Esophagus muscularis mucosa (tissue), 4 donors: ENCODE measurements at regions not wholly inside any gene's neighbourhood (a gene's known extent, or its start where the extent isn't known, plus 50 kb on each side); places are given as distances from the start of the nearest gene placed in this dataset.
"Not testable (repeated sequence)": the region's sequence is repeated elsewhere in the genome, so short reads cannot be mapped to it uniquely, and the experiment has no call there.

ENCODE experiments used
- DNase-seq: peaks from one replicate; pipeline ENCODE4 v3.0.0-alpha.2; 2017; ENCODE audit errors: extremely low spot score
- H3K27ac ChIP-seq, 4 donors: fragments of 200-600 bp; sonication (generic); replicated peaks in 1 of 4; 1 replicate in 3 of 4; 2 replicates in 1 of 4; pipeline ENCODE4 v1.5.1; 2016 to 2019; ENCODE audit warnings: mild to moderate bottlenecking in 1 of 4
- H3K27me3 ChIP-seq, 4 donors: fragments of 200-600 bp; sonication (generic); one replicate each; pipeline versions ENCODE4 v1.5.1 to v1.6.0; 2016 to 2019
- H3K36me3 ChIP-seq, 4 donors: fragments of 200-600 bp; sonication (generic); one replicate each; pipeline ENCODE4 v1.5.1; 2016 to 2019
- H3K4me1 ChIP-seq, 4 donors: fragments of 200-600 bp; sonication (generic); one replicate each; pipeline ENCODE4 v1.5.1; 2016 to 2019
- H3K4me3 ChIP-seq, 4 donors: fragments of 200-600 bp; sonication (generic); 1 replicate in 2 of 4; 2 replicates in 2 of 4; pipeline ENCODE4 v1.5.1; 2016 to 2019; ENCODE audit warnings: mild to moderate bottlenecking in 4 of 4, moderate library complexity in 1 of 4
- H3K9me3 ChIP-seq, 4 donors: fragments of 200-600 bp; sonication (generic); 1 replicate in 3 of 4; 2 replicates in 1 of 4; pipeline ENCODE4 v1.5.1; 2016 to 2019
- CTCF ChIP-seq, 3 experiments: fragments of 200-600 bp in 2 of 3; fragments of 450-650 bp in 1 of 3; sonication (generic) in 2 of 3; IDR thresholded peaks; one replicate each; pipeline ENCODE4 v1.5.1; 2017 to 2019; ENCODE audit warnings: antibody characterized with exemption in 3 of 3, mild to moderate bottlenecking in 2 of 3, moderate library complexity in 1 of 3
- EP300 ChIP-seq: sonication (generic); formaldehyde crosslinking; IDR thresholded peaks from one replicate; pipeline ENCODE4 v1.6.1; 2017; ENCODE audit warnings: antibody characterized with exemption
- POLR2A ChIP-seq: fragments of 450-650 bp; IDR thresholded peaks from one replicate; pipeline ENCODE4 v1.6.1; 2017; ENCODE audit warnings: antibody characterized with exemption, moderate library complexity, mild to moderate bottlenecking, low read depth
- POLR2AphosphoS5 ChIP-seq, 2 donors: sonication (generic); formaldehyde crosslinking; IDR thresholded peaks; one replicate each; pipeline ENCODE4 v1.6.1; 2017; ENCODE audit warnings: antibody characterized with exemption in 2 of 2
- whole genome bisulfite sequencing: methylation state at CpG from one replicate; pipeline ENCODE4 v1.1.5; 2018; 5-methylcytosine and 5-hydroxymethylcytosine counted together
- intact Hi-C: fragments of 100-400 bp; cut with DNase I; formaldehyde crosslinking; loops from one replicate; pipeline ENCODE4 v1.15.1; 2023

GRCh38 chr5:17054911-17055310 lies 118.8 kb upstream of the MYO10 start:
- Histone ChIP-seq H3K27ac (no peak overlapping the region), H3K4me1 (peaks cover 0 to 7% (median 3%) of the 10 kb centered on the region in 4 donors), H3K4me3 (no peak overlapping the region), H3K9me3 (no peaks in the 10 kb centered on the region), H3K36me3 (no peaks in the 10 kb centered on the region), H3K27me3 (no peaks in the 10 kb centered on the region)
- WGBS = 75% methylated on average over 8 of the region's 8 CpGs
- TF ChIP-seq POLR2A (no peak), EP300 (no peak), CTCF (IDR thresholded peaks at IDR 0.05) (no peak), POLR2AphosphoS5 (IDR thresholded peaks at IDR 0.05) (no peak)
- no peak for DNase-seq
- intact Hi-C loops = no loop called here

DNA sequence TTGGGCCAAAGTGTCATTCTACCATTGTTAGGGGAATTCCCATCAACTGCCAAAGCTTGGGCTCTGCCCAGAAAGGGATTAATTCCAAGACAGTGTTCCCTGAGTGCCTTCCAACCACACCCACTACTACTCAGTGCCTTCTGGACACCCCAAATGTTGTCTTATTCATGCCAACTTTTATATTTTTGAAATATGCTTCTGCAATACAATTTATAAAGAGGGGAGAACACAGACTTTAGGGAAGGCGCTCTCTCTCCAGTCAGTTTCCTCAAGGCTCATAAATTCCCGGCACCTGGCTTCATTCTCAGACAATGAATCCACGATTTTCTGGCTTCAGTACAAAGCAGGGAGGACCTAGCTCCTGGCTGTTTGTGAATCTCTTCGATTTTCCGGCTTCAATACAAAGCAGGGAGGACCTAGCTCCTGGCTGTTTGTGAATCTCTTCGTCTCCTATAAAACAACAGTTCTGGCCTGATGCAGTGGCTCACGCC lies 120.1 kb upstream of the MYO10 start:
- TF ChIP-seq CTCF (IDR thresholded peaks at IDR 0.05) = no peak
- no peak for TF ChIP-seq POLR2A
- no peak for TF ChIP-seq POLR2AphosphoS5 (IDR thresholded peaks at IDR 0.05)
- TF ChIP-seq EP300 = no peak
- intact Hi-C loops = no loop called here
- Histone ChIP-seq H3K27me3 (no peaks in the 10 kb centered on the region), H3K36me3 (no peaks in the 10 kb centered on the region), H3K4me1 (peaks cover 0 to 7% (median 3%) of the 10 kb centered on the region in 4 donors), H3K4me3 (no peak overlapping the region), H3K27ac (no peak overlapping the region), H3K9me3 (no peaks in the 10 kb centered on the region)
- no peak for DNase-seq
- 66% methylated on average over 7 of the region's 7 CpGs for WGBS

DNA sequence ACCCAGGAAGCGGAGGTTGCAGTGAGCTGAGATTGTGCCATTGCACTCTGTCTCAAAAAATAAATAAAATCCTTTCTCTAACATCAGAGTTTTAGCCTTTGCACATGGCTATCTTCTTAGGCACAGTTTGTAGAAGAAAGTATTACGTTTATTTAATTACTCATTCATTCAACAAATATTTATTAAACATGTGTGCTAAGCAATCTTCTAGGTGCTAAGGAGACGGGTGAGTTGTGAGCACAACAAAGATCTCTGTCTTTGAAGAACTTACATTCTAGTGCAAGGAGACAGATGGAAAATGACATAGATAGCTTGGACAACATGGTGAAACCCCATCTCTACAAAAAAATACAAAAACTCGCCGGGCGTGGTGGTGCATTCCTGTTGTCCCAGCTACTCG lies 122.3 kb upstream of the MYO10 start:
- 86% methylated on average over 7 of the region's 7 CpGs for WGBS
- no peak overlapping the region for H3K27ac ChIP-seq
- TF ChIP-seq POLR2AphosphoS5 (IDR thresholded peaks at IDR 0.05) = no peak
- no peak for TF ChIP-seq EP300
- TF ChIP-seq CTCF (IDR thresholded peaks at IDR 0.05) = no peak
- TF ChIP-seq POLR2A = no peak
- H3K27me3 ChIP-seq = no peaks in the 10 kb centered on the region
- DNase-seq = no peak
- no peaks in the 10 kb centered on the region for H3K9me3 ChIP-seq
- peaks cover 0 to 7% (median 3%) of the 10 kb centered on the region in 4 donors for H3K4me1 ChIP-seq
- no peak overlapping the region for H3K4me3 ChIP-seq
- H3K36me3 ChIP-seq = no peaks in the 10 kb centered on the region
- intact Hi-C loops = no loop called here

DNA sequence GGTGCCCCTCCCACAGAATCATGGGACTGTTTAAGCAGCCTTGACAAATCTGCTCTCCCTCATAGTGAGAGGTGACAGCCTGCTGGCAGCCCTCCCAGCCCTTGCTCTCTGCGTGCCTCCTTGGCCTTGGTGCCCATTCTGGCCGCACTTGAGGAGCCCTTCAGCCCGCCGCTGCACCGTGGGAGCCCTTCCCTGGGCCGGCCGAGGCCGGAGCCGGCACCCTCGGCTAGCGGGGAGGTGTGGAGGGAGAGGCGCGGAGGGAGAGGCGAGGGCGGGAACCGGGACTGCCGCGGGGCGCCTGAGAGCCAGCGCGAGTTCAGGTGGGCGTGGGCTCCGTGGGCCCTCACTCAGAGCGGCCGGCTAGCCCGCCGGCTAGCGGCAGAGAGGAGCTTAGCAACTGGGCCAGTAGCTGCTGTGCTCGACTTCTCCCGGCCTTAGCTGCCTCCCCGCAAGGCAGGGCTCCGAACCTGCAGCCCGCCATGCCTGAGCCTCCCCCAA lies 125.9 kb upstream of the MYO10 start:
- Histone ChIP-seq H3K36me3 (no peaks in the 10 kb centered on the region), H3K27ac (no peak overlapping the region), H3K4me3 (no peak overlapping the region), H3K4me1 (peaks cover 0 to 7% (median 3%) of the 10 kb centered on the region in 4 donors), H3K9me3 (no peaks in the 10 kb centered on the region), H3K27me3 (no peaks in the 10 kb centered on the region)
- no peak for TF ChIP-seq CTCF (IDR thresholded peaks at IDR 0.05)
- no peak for TF ChIP-seq POLR2AphosphoS5 (IDR thresholded peaks at IDR 0.05)
- TF ChIP-seq POLR2A = no peak
- TF ChIP-seq EP300 = no peak
- 96% methylated on average over 31 of the region's 33 CpGs for WGBS
- DNase-seq = no peak
- intact Hi-C loops = no loop called here

DNA sequence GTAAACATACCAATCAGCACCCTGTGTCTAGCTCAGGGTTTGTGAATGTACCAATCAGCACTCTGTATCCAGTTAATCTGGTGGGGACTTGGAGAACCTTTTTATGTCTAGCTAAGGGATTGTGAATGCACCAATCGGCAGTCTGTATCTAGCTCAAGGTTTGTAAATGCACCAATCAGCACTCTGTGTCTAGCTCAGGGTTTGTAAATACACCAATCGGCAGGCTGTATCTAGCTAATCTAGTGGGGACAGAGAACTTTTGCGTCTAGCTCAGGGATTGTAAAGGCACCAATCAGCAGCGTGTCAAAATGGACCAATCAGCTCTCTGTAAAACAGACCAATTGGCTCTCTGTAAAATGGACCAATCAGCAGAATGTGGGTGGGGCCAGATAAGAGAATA lies 126.7 kb upstream of the MYO10 start:
- DNase-seq = not testable (repeated sequence)

More for the DNA sequence above, 126.7 kb upstream of the MYO10 start:
- H3K9me3 ChIP-seq, H3K4me1 ChIP-seq, H3K36me3 ChIP-seq, H3K27me3 ChIP-seq, H3K4me3 ChIP-seq, intact Hi-C loops, H3K27ac ChIP-seq: not testable (repeated sequence)
- 100% methylated on average over 4 of the region's 4 CpGs for WGBS
